Panc1 (cell line): ENCODE measurements at regions not wholly inside any gene's neighbourhood (a gene's known extent, or its start where the extent isn't known, plus 50 kb on each side); places are given as distances from the start of the nearest gene placed in this dataset.

Experiments used
- ATAC-seq: fragments of 200-7000 bp; cut with Tn5 transposase; 2 replicates; pipeline ENCODE4 v1.9.1; 2020; ENCODE audit warnings: mild to moderate bottlenecking, moderate library complexity
- BruUV-seq: library from RNA; stranded (reverse); fragments of 400-500 nt; replicated peaks from 2 replicates; lab custom pipeline; 2021; lab: Mats Ljungman, UMichigan
- CTCF ChIA-PET: fragments of 300-600 bp; sonication (Branson Sonifier 250); formaldehyde crosslinking; loops from one replicate; lab custom pipeline; 2022; ENCODE audit warnings: antibody characterized with exemption; lab: Charles Lee
- POLR2A ChIA-PET: fragments of 300-600 bp; sonication (Branson Sonifier 250); formaldehyde crosslinking; loops from one replicate; lab custom pipeline; 2022; ENCODE audit warnings: antibody characterized with exemption; lab: Charles Lee
- DNase-seq: peaks from one replicate; pipeline ENCODE4 v3.0.0-alpha.2; 2010; ENCODE audit warnings: low read depth, low spot score
- H3K27ac ChIP-seq: 2 replicates; pipeline ENCODE4 v1.5.1; 2011; ENCODE audit warnings: mild to moderate bottlenecking, low read length, inconsistent platforms
- H3K27me3 ChIP-seq: fragments of 200-500 bp; sonication (Bioruptor generic); 2 replicates; pipeline ENCODE4 v1.6.0; 2014; ENCODE audit warnings: low read length, inconsistent platforms; ENCODE audit not compliant: control insufficient read depth, insufficient read depth
- H3K36me3 ChIP-seq: fragments of 200-500 bp; sonication (Bioruptor generic); 2 replicates; pipeline ENCODE4 v1.5.1; 2014; ENCODE audit warnings: inconsistent platforms, mild to moderate bottlenecking, low read length, moderate library complexity; ENCODE audit not compliant: control insufficient read depth, insufficient read depth
- H3K4me1 ChIP-seq: 2 replicates; pipeline ENCODE4 v1.5.1; 2011; ENCODE audit warnings: inconsistent platforms, mild to moderate bottlenecking, low read length, moderate library complexity; ENCODE audit not compliant: control insufficient read depth, insufficient read depth
- H3K4me3 ChIP-seq, 2 experiments: 2 replicates each; pipeline ENCODE4 v1.5.1; 2011 to 2012; ENCODE audit warnings: low read depth in 2 of 2, low read length in 2 of 2, mild to moderate bottlenecking in 2 of 2, inconsistent platforms in 1 of 2, moderate library complexity in 1 of 2
- H3K9me3 ChIP-seq: fragments of 200-500 bp; sonication (Bioruptor generic); 2 replicates; pipeline ENCODE4 v1.5.1; 2014; ENCODE audit warnings: low read depth, mild to moderate bottlenecking, inconsistent platforms, low read length, moderate library complexity; ENCODE audit not compliant: control insufficient read depth, insufficient read depth
- POLR2AphosphoS5 ChIP-seq: IDR thresholded peaks from 2 replicates; pipeline ENCODE4 v1.6.1; 2012; ENCODE audit warnings: mild to moderate bottlenecking, low read depth, low read length, moderate library complexity
- SIN3A ChIP-seq: IDR thresholded peaks from 2 replicates; pipeline ENCODE4 v1.6.1; 2012; ENCODE audit warnings: low read depth, mild to moderate bottlenecking, low read length, moderate library complexity, borderline replicate concordance; ENCODE audit not compliant: insufficient read depth
- TCF7L2 ChIP-seq: IDR thresholded peaks from 2 replicates; pipeline ENCODE4 v1.6.1; 2011; ENCODE audit warnings: mild to moderate bottlenecking, low read depth, low read length, inconsistent platforms
- in situ Hi-C: cut with HindIII; loops from 2 replicates; pipeline ENCODE4 v1.10.0; 2016; ENCODE audit warnings: low sequenced_read_pairs, low pct_unique_long_range_greater_than_20kb
- intact Hi-C: fragments of 100-400 bp; cut with micrococcal nuclease; formaldehyde crosslinking; loops from one replicate; pipeline ENCODE4 v1.10.0; 2022; ENCODE audit not compliant: unreplicated experiment
- TF ChIP-seq, protein P1 (sequence below): fragments of 450-650 bp; IDR thresholded peaks from 2 replicates; pipeline ENCODE4 v1.5.1; 2017; ENCODE audit warnings: mild to moderate bottlenecking
- TF ChIP-seq, protein P2 (sequence below), 2 experiments: IDR thresholded peaks; 2 replicates each; pipeline ENCODE4 v1.6.1; 2011 to 2012; ENCODE audit warnings: low read depth in 2 of 2, control low read depth in 1 of 2, low read length in 1 of 2, mild to moderate bottlenecking in 1 of 2, moderate library complexity in 1 of 2; ENCODE audit not compliant: insufficient read depth in 1 of 2

DNA sequence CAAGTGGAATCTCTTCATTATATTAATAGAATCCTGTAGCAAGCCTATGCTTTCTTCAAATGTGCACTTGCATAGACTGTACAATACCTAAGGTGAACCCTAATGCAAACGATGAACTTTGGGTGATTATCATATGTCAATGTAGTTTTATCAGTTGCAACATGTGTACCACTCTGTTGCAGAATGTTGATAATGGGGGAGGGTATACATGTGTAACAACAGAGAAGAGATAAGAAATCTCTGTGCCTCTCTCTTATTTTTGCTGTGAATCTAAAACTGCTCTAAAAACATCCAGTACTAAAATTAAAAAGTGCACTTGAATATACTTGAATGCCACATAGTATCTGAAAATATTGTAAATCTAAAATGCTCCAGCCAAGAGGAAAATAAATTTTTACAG lies 820.8 kb upstream of the MIR17HG start:
- BruUV-seq, result no TSS peak
- H3K4me3 ChIP-seq, result no peak overlapping the region
- ChIA-PET CTCF (no interaction called here), POLR2A (no interaction called here)
- no peaks in the 10 kb centered on the region for H3K36me3 ChIP-seq
- H3K9me3 ChIP-seq, result no peaks in the 10 kb centered on the region
- TF ChIP-seq POLR2AphosphoS5 (no peak), SIN3A (no peak), TCF7L2 (no peak)
- TF ChIP-seq, protein P1, sequence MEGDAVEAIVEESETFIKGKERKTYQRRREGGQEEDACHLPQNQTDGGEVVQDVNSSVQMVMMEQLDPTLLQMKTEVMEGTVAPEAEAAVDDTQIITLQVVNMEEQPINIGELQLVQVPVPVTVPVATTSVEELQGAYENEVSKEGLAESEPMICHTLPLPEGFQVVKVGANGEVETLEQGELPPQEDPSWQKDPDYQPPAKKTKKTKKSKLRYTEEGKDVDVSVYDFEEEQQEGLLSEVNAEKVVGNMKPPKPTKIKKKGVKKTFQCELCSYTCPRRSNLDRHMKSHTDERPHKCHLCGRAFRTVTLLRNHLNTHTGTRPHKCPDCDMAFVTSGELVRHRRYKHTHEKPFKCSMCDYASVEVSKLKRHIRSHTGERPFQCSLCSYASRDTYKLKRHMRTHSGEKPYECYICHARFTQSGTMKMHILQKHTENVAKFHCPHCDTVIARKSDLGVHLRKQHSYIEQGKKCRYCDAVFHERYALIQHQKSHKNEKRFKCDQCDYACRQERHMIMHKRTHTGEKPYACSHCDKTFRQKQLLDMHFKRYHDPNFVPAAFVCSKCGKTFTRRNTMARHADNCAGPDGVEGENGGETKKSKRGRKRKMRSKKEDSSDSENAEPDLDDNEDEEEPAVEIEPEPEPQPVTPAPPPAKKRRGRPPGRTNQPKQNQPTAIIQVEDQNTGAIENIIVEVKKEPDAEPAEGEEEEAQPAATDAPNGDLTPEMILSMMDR, result no peak
- TF ChIP-seq, protein P2, sequence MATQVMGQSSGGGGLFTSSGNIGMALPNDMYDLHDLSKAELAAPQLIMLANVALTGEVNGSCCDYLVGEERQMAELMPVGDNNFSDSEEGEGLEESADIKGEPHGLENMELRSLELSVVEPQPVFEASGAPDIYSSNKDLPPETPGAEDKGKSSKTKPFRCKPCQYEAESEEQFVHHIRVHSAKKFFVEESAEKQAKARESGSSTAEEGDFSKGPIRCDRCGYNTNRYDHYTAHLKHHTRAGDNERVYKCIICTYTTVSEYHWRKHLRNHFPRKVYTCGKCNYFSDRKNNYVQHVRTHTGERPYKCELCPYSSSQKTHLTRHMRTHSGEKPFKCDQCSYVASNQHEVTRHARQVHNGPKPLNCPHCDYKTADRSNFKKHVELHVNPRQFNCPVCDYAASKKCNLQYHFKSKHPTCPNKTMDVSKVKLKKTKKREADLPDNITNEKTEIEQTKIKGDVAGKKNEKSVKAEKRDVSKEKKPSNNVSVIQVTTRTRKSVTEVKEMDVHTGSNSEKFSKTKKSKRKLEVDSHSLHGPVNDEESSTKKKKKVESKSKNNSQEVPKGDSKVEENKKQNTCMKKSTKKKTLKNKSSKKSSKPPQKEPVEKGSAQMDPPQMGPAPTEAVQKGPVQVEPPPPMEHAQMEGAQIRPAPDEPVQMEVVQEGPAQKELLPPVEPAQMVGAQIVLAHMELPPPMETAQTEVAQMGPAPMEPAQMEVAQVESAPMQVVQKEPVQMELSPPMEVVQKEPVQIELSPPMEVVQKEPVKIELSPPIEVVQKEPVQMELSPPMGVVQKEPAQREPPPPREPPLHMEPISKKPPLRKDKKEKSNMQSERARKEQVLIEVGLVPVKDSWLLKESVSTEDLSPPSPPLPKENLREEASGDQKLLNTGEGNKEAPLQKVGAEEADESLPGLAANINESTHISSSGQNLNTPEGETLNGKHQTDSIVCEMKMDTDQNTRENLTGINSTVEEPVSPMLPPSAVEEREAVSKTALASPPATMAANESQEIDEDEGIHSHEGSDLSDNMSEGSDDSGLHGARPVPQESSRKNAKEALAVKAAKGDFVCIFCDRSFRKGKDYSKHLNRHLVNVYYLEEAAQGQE (IDR thresholded peaks at IDR 0.05; ENCODE audit: insufficient read depth in 1 of 2, low read depth in 2 of 2, low read length in 1 of 2), result no peak
- ATAC-seq, result no peak
- no peak overlapping the region for H3K27ac ChIP-seq
- in situ Hi-C loops, result no loop called here
- H3K27me3 ChIP-seq, result no peaks in the 10 kb centered on the region
- no peaks in the 10 kb centered on the region for H3K4me1 ChIP-seq
- no peak for DNase-seq
- intact Hi-C loops, result no loop called here

DNA sequence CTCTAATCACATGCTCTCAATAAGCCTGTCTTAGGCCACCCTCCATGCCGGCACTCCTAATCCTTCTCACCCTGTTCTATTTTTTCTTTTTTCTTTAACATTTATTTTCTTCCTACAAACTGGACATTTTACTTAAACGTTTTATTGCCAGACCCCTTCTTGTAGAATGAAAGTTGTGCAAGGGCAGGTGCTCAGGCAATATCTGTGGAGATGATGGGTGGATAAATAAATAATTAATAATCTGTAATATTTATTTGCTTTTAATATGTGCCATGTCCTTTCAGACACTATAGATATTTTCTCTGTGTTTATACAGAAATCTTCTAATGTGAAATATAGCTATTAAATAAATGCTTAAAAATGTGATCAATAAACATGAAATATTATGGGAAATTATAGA lies 815.7 kb upstream of the MIR17HG start:
- H3K27me3 ChIP-seq, result no peaks in the 10 kb centered on the region
- H3K27ac ChIP-seq, result no peak overlapping the region
- CTCF ChIA-PET, result no interaction called here
- in situ Hi-C loops (no loop called here), intact Hi-C loops (no loop called here)
- no peak overlapping the region for H3K4me3 ChIP-seq
- H3K36me3 ChIP-seq, result no peaks in the 10 kb centered on the region
- H3K9me3 ChIP-seq, result no peaks in the 10 kb centered on the region
- TF ChIP-seq TCF7L2, result no peak
- no peak for TF ChIP-seq POLR2AphosphoS5
- no peak for TF ChIP-seq SIN3A
- TF ChIP-seq, protein P1, result no peak
- TF ChIP-seq, protein P2 (IDR thresholded peaks at IDR 0.05; ENCODE audit: insufficient read depth in 1 of 2, low read depth in 2 of 2, low read length in 1 of 2), result no peak
- BruUV-seq, result no TSS peak
- POLR2A ChIA-PET, result no interaction called here
- no peak for ATAC-seq
- DNase-seq, result no peak
- H3K4me1 ChIP-seq, result no peaks in the 10 kb centered on the region
